ENCODE measurements at regions not wholly inside any gene's neighbourhood (a gene's known extent, or its start where the extent isn't known, plus 50 kb on each side); places are given as distances from the start of the nearest gene placed in this dataset.

GRCh38 chr19:31120952-31121351, 228.3 kb downstream of the TSHZ3 start:
- TF ChIP-seq POLR2A (IDR thresholded peaks at IDR 0.05; ENCODE audit: low read depth, low read length) (no peak), POLR2AphosphoS5 (IDR thresholded peaks at IDR 0.05; ENCODE audit: low read depth, low read length) (no peak), TAF1 (IDR thresholded peaks at IDR 0.05; ENCODE audit: low read depth, low read length) (no peak), PAX5 (IDR thresholded peaks at IDR 0.05; ENCODE audit: insufficient read depth, low read length, severe bottlenecking) (no peak), POU2F2 (IDR thresholded peaks at IDR 0.05; ENCODE audit: low read depth, low read length) (no peak), SPI1 (IDR thresholded peaks at IDR 0.05; ENCODE audit: low read depth, low read length) (no peak)
